ENCODE measurements at regions not wholly inside any gene's neighbourhood (a gene's known extent, or its start where the extent isn't known, plus 50 kb on each side); places are given as distances from the start of the nearest gene placed in this dataset.

GRCh38 chr2:220811952-220812570 lies 760.0 kb downstream of the EPHA4 start:
- no peaks in the 10 kb centered on the region for H3K9me2 ChIP-seq (ENCODE audit: insufficient read depth, low read length)
- H3K36me3 ChIP-seq (ENCODE audit: insufficient read depth, low read length), result no peaks in the 10 kb centered on the region
- H3K79me2 ChIP-seq (replicated peaks; ENCODE audit: insufficient read depth, low read length), result no peaks in the 10 kb centered on the region
- no peaks in the 10 kb centered on the region for H3K9me3 ChIP-seq (ENCODE audit: low read length)
- H3K4me2 ChIP-seq (ENCODE audit: low read length), result no peak overlapping the region
- no peaks in the 10 kb centered on the region for H4K20me1 ChIP-seq (ENCODE audit: insufficient read depth)
- H3F3A ChIP-seq (ENCODE audit: insufficient read depth, low read length, poor library complexity, severe bottlenecking), result no peaks in the 10 kb centered on the region
- H3K27me3 ChIP-seq (ENCODE audit: insufficient read depth, low read depth, low read length), result no peaks in the 10 kb centered on the region
- H3K27ac ChIP-seq (ENCODE audit: low read length), result no peak overlapping the region
- H2AFZ ChIP-seq (ENCODE audit: low read depth, low read length), result no peak overlapping the region
- H3K4me3 ChIP-seq (ENCODE audit: low read length), result no peak overlapping the region
- no peak overlapping the region for H3K9ac ChIP-seq (ENCODE audit: low read length)
- TF ChIP-seq POLR2AphosphoS5 (IDR thresholded peaks at IDR 0.05) (no peak), SMC3 (conservative IDR thresholded peaks at IDR 0.05; ENCODE audit: poor library complexity) (no peak), TAF1 (IDR thresholded peaks at IDR 0.05; ENCODE audit: low read depth) (no peak), RAD21 (conservative IDR thresholded peaks at IDR 0.05) (no peak), MXI1 (conservative IDR thresholded peaks at IDR 0.05; ENCODE audit: poor library complexity, severe bottlenecking) (no peak), EP300 (conservative IDR thresholded peaks at IDR 0.05; ENCODE audit: poor library complexity, severe bottlenecking) (no peak), EZH2 (IDR thresholded peaks at IDR 0.05; ENCODE audit: borderline replicate concordance, insufficient read depth, low read length, poor library complexity, severe bottlenecking) (no peak)
- TF ChIP-seq, protein P1, sequence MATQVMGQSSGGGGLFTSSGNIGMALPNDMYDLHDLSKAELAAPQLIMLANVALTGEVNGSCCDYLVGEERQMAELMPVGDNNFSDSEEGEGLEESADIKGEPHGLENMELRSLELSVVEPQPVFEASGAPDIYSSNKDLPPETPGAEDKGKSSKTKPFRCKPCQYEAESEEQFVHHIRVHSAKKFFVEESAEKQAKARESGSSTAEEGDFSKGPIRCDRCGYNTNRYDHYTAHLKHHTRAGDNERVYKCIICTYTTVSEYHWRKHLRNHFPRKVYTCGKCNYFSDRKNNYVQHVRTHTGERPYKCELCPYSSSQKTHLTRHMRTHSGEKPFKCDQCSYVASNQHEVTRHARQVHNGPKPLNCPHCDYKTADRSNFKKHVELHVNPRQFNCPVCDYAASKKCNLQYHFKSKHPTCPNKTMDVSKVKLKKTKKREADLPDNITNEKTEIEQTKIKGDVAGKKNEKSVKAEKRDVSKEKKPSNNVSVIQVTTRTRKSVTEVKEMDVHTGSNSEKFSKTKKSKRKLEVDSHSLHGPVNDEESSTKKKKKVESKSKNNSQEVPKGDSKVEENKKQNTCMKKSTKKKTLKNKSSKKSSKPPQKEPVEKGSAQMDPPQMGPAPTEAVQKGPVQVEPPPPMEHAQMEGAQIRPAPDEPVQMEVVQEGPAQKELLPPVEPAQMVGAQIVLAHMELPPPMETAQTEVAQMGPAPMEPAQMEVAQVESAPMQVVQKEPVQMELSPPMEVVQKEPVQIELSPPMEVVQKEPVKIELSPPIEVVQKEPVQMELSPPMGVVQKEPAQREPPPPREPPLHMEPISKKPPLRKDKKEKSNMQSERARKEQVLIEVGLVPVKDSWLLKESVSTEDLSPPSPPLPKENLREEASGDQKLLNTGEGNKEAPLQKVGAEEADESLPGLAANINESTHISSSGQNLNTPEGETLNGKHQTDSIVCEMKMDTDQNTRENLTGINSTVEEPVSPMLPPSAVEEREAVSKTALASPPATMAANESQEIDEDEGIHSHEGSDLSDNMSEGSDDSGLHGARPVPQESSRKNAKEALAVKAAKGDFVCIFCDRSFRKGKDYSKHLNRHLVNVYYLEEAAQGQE (IDR thresholded peaks at IDR 0.05; ENCODE audit: borderline replicate concordance), result no peak
- TF ChIP-seq, protein P2, sequence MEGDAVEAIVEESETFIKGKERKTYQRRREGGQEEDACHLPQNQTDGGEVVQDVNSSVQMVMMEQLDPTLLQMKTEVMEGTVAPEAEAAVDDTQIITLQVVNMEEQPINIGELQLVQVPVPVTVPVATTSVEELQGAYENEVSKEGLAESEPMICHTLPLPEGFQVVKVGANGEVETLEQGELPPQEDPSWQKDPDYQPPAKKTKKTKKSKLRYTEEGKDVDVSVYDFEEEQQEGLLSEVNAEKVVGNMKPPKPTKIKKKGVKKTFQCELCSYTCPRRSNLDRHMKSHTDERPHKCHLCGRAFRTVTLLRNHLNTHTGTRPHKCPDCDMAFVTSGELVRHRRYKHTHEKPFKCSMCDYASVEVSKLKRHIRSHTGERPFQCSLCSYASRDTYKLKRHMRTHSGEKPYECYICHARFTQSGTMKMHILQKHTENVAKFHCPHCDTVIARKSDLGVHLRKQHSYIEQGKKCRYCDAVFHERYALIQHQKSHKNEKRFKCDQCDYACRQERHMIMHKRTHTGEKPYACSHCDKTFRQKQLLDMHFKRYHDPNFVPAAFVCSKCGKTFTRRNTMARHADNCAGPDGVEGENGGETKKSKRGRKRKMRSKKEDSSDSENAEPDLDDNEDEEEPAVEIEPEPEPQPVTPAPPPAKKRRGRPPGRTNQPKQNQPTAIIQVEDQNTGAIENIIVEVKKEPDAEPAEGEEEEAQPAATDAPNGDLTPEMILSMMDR (IDR thresholded peaks at IDR 0.05; ENCODE audit: poor library complexity, severe bottlenecking), result no peak

DNA sequence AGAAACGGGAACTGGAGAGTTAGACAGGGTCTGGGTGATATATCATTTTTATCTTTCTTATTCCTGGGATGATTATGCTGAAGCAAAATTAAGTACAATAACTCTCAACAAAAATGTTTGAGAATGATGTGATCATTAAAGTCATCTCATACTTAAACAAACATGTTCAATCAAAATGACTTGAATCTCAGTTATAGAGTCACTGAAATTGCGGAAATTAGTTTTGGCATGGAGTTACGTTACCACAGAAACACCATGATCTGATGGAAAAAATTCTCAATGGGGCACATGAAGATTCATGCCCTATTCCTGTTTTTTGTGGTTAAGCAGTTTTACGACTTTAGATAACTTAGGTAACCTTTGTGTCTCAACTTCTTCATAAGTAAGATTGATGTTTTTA lies 757.7 kb downstream of the EPHA4 start:
- H3K9me3 ChIP-seq (ENCODE audit: low read length), result no peaks in the 10 kb centered on the region
- H3K27me3 ChIP-seq (ENCODE audit: insufficient read depth, low read depth, low read length), result no peaks in the 10 kb centered on the region
- no peak overlapping the region for H3K4me3 ChIP-seq (ENCODE audit: low read length)
- TF ChIP-seq TAF1 (IDR thresholded peaks at IDR 0.05; ENCODE audit: low read depth) (no peak), EZH2 (IDR thresholded peaks at IDR 0.05; ENCODE audit: borderline replicate concordance, insufficient read depth, low read length, poor library complexity, severe bottlenecking) (no peak), MXI1 (conservative IDR thresholded peaks at IDR 0.05; ENCODE audit: poor library complexity, severe bottlenecking) (no peak)
- TF ChIP-seq, protein P2 (IDR thresholded peaks at IDR 0.05; ENCODE audit: poor library complexity, severe bottlenecking), result no peak
- no peaks in the 10 kb centered on the region for H3K9me2 ChIP-seq (ENCODE audit: insufficient read depth, low read length)
- H3K9ac ChIP-seq (ENCODE audit: low read length), result no peak overlapping the region
- H3F3A ChIP-seq (ENCODE audit: insufficient read depth, low read length, poor library complexity, severe bottlenecking), result no peaks in the 10 kb centered on the region
- no peaks in the 10 kb centered on the region for H3K79me2 ChIP-seq (replicated peaks; ENCODE audit: insufficient read depth, low read length)
- H2AFZ ChIP-seq (ENCODE audit: low read depth, low read length), result no peak overlapping the region
- no peak overlapping the region for H3K4me2 ChIP-seq (ENCODE audit: low read length)
- H3K27ac ChIP-seq (ENCODE audit: low read length), result no peak overlapping the region
- H4K20me1 ChIP-seq (ENCODE audit: insufficient read depth), result no peaks in the 10 kb centered on the region
- no peaks in the 10 kb centered on the region for H3K36me3 ChIP-seq (ENCODE audit: insufficient read depth, low read length)
